ENCODE measurements at regions not wholly inside any gene's neighbourhood (a gene's known extent, or its start where the extent isn't known, plus 50 kb on each side); places are given as distances from the start of the nearest gene placed in this dataset.
A peak's percentile ranks its signal among the peaks of the same experiment; 100 is the strongest.

DNA sequence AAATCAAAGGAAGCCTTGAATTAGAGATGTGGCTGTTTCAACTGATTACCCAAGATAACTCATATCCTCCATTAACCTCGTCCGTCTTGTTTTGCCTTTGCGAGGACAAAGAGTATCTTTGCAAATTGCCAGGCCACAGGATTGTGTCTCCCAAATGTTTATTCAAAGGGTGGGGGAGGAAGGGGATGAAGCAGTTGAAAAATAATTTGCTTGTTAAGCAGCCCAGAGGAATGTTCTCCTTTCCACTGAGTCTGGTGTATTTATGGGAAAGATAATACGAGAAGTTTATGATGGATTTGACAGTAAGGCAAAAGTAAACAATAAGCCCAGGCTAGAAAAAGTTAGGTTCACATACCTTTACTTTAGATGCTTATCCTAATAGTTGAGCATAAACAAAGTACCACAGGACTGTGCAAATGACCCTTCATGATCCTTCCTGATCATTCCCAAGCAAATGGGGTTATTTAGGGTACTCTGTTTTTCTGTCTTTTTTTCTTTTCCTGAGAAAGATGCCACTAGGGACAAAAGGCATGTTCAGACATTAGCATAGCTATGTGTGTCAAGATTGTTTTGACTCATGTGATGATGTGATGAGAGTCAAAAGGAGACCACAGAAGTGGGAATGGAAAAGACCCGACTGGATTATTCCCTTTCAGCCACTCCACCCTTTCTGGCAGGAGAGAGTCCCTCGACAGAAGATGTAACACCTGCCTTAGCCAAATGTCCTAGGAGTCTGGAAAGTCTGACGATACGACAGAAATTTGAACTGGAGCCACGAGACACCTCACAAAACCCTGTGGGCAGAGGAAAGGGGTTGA is 243.0 kb upstream of the GLI3 start:
- ATAC-seq, result peak; percentile 86
- DNase-seq, result no peak
- intact Hi-C loops (cut with micrococcal nuclease), result no loop called here

DNA sequence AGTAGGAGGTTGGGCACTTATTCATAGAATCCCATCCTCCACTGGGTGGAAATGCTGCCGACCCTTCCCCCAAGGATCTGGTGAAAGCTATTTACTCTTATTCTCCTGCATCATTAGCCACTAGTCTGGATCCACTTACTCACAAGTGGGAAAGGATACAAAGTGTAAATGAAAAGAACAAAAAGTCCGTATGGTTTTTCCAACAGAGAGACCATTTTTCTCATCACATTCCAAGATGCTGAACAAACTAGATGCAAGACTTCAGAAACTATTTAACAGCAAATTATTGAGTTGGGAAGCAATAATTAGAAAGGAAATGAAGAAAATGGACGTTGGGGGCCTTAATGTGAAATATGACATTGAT is 242.4 kb upstream of the GLI3 start:
- ATAC-seq, result peak; percentile 13
- intact Hi-C loops (cut with micrococcal nuclease), result no loop called here
- no peak for DNase-seq

DNA sequence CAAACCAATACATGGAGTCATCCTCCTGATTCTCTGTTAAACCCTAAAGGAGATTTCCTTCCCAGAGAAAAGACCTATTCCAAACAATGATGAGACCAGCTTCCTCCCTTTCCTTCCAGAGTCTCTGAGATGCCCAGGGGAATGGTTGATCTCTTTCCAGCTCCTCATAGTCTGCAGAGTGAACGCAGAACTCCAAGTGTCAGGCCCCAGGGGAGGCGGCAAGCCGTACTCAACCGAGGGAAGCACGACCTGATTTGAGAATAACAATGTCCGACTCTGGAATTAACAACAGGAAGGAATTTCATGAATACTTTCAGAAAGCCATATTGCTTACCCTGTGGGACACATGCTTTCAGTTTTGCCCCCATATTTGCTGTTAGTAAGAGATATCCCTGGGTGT is 241.7 kb upstream of the GLI3 start:
- peak; percentile 62 for ATAC-seq
- intact Hi-C loops (cut with micrococcal nuclease), result no loop called here
- DNase-seq, result peak; percentile 65

DNA sequence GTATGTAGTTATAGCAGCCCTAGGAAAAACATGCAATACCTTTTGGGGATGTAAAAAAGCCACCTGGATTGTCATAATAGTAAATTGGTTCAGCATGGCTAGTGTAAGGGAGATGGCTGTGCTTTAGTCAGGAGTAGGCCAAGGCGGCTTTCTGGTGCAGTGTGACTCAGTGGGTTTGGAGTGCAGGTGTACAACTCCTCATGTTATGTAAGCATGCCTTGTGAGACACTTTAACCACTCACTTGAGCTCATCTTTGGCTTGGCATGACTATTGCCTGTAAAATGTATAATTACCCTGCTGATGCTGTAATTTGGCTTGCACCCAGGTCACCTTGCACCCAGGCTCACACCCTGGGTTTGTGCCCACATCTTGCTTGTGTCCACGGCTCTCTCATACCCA is 239.2 kb upstream of the GLI3 start:
- DNase-seq (no peak), ATAC-seq (no peak)
- intact Hi-C loops (cut with micrococcal nuclease), result no loop called here

DNA sequence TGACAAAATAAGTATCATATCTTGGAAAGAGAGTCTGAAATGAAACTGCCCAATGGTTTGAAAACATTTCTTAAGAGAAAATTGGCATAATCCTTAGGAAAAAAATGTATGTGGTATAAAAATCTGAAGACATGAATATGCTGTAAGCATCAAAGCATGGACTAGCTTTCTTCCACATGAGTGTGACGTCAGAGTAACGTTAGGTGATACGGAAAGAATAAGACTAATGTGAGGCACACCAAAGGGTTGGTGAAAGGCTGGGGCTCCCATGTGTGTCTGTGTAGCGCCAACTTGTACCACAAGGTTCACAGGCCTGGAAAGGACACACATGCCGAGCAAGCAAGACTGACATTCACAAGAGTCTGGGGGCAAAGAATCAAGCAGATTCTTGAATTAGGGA is 238.1 kb upstream of the GLI3 start:
- no peak for DNase-seq
- no peak for ATAC-seq
- intact Hi-C loops (cut with micrococcal nuclease), result no loop called here

DNA sequence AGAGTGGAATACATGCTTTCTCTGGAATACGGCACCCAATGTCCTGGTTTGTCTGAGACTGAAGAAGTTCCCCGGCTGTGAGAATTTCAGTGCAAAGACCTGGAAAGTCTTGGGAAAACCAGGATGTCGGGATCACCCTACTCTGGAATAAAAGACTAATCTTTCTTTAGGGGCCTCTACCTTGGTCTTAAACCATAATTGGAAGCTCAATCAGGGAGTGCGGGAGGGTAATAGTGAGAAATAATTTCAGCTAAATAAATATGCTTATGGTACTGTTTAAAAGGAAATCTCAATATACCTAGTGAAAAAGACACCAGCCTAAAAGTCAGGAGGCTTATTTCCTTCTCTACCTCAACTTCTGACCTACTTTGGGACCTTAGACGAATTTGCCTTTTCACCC is 236.1 kb upstream of the GLI3 start:
- DNase-seq, result no peak
- ATAC-seq, result no peak
- intact Hi-C loops (cut with micrococcal nuclease), result no loop called here

DNA sequence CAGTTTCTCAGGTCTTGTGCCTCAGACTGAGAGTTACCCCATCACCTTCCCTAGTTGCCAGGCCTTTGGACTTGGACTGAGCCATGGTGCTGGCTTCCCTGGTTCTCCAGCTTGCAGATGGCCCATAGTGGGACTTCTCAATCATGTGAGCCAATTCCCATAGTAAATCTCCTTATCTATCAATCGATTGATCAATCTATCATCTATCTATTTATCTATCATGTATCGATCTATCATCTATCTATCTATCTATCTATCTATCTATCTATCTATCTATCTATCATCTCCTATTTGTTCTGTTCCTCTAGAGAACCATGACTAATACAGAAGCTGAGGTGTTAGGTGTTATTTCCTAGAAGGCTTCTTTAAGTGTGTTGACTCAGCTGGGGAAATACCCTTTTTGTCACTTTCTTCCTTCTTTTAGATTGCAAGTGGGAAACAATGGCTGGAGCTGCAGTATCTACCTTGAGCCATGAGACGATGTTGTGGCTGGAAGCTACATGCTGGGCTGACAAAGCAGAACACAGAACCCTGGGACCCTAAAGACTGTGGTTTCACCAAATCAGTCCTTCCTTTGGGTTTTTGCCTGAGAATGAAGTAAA is 234.7 kb upstream of the GLI3 start:
- intact Hi-C loops (cut with micrococcal nuclease), result no loop called here
- ATAC-seq, result no peak
- no peak for DNase-seq

DNA sequence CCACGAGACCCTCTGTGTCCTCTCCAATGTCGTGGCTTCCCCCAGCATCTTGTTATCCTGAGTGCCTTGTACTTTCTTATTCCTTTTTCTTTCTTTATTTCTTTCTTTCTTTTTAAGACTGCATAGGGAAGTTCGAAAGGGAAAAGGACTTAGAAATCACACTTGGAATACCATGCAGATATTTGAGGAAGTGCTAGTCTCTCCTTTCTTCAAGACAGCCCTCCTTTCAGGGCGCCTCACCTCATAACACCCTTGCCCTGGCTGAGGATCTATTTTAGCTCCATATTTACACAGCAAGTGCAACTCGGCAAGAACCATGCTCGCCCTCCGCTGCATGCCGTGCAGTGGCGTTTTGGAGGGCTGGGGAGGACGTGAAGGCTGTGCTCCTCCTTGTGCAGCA is 232.3 kb upstream of the GLI3 start:
- ATAC-seq, result no peak
- intact Hi-C loops (cut with micrococcal nuclease), result no loop called here
- DNase-seq, result no peak

DNA sequence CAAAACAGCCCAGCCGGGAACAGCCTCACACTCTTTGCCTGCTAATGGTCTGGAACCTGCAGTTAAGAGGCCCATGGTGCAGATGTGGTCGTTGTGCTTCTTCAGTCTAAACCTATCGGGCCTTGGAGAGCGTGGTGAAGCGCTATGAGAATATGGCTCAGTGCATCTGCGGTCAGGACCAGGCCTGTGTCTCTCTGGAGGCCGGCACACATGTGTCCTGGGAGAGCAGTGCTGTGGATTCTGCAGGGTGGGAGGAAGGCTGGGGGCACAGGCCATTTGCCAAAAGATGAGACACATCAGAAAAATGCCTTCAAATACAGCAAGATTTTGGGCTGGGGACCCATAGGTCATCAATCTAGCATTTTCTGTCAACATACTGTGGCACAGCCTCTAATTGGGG is 231.5 kb upstream of the GLI3 start:
- ATAC-seq (no peak), DNase-seq (no peak)
- intact Hi-C loops (cut with micrococcal nuclease), result no loop called here

DNA sequence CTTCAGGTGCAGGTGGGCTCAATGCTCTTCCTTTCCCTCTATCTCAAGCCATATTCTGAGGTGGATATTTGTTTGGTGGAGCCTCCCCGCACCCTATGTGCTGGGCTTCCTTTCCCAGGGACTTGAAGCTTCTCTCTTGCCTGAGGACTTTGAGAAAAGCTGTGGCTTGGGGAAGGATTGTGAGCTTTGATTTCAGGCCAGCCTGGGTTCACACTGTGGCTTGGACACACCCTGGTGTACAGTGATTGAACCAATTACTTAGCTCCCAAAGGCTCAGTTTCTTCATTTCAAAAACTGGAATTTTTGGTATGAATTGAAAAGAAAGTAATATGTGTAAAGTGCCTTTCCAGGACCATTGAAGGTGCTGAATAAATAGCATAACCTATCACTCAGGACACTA is 224.5 kb upstream of the GLI3 start:
- no peak for ATAC-seq
- intact Hi-C loops (cut with micrococcal nuclease), result no loop called here

DNA sequence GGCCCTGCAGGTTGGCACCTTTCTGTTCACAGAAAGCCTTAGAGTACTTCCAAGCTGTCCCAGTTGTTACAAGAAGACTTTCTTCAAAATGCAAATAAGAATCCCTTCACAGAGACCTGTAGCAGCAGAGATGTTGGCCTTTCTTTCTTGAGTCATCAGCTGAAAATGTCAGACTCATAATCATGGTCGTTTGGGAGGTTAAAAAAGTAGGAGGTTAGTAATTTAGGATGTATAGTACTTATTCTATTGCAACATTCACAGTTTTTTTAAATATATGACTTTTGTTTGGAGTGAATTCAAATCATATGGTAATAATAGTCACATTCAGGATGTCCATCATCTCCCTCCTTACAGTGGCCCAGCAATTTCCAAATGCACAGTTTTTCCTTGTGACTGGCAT is 223.9 kb upstream of the GLI3 start:
- no peak for ATAC-seq
- intact Hi-C loops (cut with micrococcal nuclease), result no loop called here
- no peak for DNase-seq

More for the DNA sequence above, 224.5 kb upstream of the GLI3 start:
- no peak for DNase-seq

DNA sequence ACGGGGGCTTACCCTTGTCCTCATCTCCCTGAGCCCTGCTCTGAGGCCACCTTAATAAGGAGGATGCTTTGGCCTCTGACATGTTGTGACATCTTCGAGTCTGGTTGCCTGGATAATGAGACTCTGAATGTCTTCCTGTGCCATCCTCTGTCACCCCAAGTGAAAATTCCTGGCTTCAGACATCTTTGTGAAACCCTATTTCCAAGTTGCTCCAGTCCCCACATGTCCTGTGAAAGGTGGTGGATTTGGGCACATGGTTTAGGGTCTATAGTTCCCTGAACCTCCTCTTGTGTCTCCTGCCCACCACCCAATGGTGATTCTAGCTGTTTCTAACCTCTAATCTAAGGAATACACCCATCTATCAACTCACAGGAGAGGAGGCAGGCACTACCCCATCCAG is 223.1 kb upstream of the GLI3 start:
- intact Hi-C loops (cut with micrococcal nuclease), result no loop called here

DNA sequence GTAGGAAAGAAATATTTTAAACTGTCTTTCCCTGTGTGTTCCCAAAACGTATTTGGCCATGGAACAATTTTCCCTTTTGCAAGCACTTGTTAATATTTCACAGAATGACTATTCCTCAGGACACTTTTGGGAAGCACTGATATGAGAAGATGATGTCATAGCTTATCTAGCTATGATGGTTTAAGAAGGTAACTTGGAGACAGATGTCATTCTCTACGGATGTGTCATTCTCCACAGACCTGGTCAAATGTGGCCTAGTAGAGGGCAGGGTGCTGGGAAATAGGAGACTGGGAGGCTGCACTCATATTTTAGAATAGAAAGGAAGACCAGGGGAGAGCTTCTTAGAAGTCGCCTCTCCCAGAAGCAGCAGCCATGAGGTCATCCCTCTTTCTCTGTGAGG is 220.7 kb upstream of the GLI3 start:
- ATAC-seq, result no peak
- DNase-seq, result no peak
- intact Hi-C loops (cut with micrococcal nuclease), result no loop called here

More for the DNA sequence above, 223.1 kb upstream of the GLI3 start:
- no peak for DNase-seq
- ATAC-seq, result no peak

DNA sequence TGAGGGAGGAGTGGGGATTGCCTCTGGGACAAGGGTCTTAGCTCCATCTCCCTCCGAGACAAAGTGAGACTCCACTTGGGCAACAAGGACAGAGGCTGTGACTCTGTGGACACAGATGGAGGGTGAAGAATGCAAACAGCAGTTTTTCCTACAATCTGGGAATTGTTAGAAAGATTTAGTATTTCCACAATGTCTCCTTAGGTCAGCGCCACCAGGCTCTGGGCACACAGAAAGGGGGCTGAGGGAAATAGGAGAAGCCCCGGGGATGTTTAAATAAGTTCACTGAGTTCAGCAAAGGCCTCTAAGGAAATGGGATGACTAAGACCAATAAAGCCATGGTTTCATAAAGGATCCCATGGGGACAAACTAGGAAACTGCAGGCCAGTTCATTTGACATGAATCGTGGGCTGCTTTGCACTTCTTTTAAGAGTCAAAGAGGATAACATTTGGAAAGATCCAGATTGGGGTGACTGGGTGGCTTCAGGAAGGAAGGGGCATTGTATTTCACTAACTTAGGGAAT is 219.8 kb upstream of the GLI3 start:
- ATAC-seq (no peak), DNase-seq (no peak)
- intact Hi-C loops (cut with micrococcal nuclease), result no loop called here

DNA sequence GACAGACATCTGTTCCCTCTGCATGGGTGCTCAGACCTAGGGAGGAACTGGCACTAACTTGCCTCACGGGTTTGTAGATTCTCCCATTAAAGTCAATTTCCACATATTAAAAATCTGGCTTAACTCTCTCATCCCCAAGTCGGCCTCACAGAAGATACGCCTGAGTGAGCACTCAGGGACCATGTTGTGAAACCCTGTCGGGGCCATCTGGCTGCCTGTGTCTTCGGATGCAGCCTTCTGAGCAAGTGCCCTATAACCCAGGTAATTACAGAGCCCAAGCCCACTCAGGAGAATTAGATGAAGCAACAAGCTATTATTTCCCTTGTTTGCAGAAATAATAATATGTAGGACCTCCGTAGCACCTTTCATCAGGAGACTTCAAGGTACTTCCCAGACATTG is 219.3 kb upstream of the GLI3 start:
- ATAC-seq, result no peak
- DNase-seq, result no peak
- intact Hi-C loops (cut with micrococcal nuclease), result no loop called here

DNA sequence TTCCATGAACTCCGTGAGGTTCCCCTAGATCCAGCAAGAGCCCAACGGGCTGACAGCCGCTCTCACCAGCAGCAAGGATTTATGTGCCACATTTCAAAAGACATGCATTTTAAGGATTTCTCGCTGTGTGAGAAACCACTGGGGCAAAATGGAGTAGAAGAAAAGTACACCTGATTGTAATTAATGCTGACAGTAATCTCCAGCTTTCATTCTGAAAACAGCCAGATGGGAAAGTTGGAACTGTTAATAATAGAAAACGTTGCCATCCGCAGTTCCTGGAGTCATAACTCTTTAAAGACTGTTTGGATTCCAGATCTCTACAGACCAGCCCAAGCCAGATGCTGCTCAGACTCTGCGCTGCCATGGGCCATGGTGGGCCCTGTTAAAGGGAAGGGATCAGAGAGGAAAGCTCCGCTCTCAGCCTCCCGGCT is 216.9 kb upstream of the GLI3 start:
- ATAC-seq (peak; percentile 53), DNase-seq (no peak)
- intact Hi-C loops (cut with micrococcal nuclease), result no loop called here

DNA sequence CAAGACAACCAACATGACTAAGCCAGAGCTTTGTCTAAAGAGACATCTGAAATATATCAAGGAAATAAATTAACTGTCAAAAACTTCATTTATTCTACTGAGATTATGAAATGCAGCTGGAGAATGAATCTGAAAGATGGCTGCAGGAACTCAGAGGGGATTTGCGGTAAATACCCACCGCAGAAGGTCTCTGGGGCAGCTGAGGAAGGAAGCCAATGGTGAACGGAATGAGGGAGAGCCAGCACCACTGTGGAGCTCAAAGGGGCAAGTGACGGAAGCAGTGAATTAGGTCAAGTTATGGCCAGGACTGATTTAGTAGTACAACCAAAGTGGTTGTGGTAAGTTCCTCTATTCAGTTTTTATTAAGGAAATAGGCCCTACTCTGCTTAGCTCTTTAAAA is 215.3 kb upstream of the GLI3 start:
- ATAC-seq, result no peak
- DNase-seq, result no peak
- intact Hi-C loops (cut with micrococcal nuclease), result no loop called here

DNA sequence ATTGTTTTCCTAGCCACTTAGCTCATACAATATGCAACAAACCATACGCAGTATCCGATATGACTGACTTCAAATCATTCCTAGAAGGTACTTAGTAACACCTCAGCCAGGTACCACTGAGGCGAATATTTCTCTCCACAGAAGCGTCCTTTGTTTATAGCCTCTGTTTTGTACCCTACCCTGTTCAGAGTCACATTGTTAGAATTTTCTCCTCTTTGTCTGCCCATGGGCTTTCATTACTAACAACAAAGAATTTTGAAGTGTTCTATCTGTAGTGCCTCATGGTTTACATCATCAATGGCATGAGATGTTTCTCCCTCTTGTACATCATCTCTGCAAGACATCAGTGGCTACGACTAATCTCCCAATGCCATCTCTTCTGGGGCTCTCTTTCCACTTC is 212.4 kb upstream of the GLI3 start:
- intact Hi-C loops (cut with micrococcal nuclease), result no loop called here
- DNase-seq (no peak), ATAC-seq (no peak)

DNA sequence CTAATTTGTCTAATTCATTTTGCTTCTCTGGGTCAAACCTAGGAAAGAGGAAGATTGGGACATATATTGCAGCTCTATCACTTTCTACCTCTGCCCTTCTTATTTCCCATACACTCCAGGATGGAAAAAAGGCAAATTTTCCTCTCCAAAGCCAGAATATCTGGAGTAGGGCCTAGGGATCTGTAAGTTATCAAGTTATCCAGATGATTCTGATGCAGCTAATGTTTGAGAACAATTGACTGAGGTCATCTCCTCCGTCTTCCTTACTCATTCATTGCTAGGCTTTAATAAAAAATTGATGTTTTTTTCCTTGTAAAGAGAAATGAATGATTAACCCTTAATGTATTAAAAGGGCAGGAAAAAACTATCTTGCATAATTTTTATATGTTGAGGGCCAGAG is 211.9 kb upstream of the GLI3 start:
- ATAC-seq, result no peak
- intact Hi-C loops (cut with micrococcal nuclease), result no loop called here
- no peak for DNase-seq

DNA sequence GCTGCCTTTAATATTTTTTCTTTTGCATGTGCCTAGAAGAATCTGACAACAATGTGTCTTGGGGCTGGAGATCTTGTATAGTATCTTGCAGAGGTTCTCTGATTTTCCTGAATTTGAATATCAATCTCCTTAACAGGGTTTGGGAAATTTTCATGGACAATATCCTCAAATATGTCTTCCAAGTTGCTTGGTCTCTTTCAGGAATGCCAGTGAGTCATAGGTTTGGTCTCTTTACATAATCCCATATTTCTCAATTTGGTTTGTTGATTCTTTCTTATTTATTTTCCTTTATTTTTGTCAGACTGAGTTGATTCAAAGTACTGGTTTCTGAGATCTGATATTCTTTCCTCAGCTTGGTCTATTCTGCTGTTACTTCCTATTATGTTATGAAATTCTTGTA is 208.7 kb upstream of the GLI3 start:
- DNase-seq (no peak), ATAC-seq (no peak)
- intact Hi-C loops (cut with micrococcal nuclease), result no loop called here

DNA sequence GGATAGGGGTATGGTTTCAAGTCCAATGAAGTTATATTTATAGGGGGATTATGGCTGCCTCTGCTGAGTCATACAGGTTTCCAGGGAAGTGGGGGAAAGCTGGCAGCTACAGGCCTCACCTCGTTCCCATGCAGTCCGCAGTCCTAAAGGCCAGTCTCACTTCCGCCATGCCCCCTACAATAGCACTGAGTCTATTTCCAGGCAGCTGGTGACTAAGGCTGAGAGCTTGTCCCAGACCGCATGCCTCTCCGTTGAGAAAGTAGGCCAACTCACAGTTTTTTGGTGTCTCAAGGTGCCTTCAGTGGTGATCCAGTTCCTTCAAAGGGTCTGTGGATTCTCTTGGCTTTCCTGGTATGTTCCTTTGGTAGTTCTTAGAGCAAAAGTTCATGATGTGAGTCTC is 203.9 kb upstream of the GLI3 start:
- no peak for ATAC-seq
- intact Hi-C loops (cut with micrococcal nuclease), result no loop called here
- DNase-seq, result no peak

Measured in left ventricle myocardium superior (tissue), 1 donor.